HEK293 (cell line): ENCODE measurements at regions not wholly inside any gene's neighbourhood (a gene's known extent, or its start where the extent isn't known, plus 50 kb on each side); places are given as distances from the start of the nearest gene placed in this dataset.

Source experiments
- CTCF ChIA-PET: fragments of 350-600 bp; formaldehyde crosslinking; extraction: SDS; loops from one replicate; lab custom pipeline; 2021; ENCODE audit warnings: antibody characterized with exemption; lab: Yijun Ruan, JAX
- POLR2A ChIA-PET: fragments of 300-600 bp; formaldehyde crosslinking; extraction: SDS; loops from one replicate; lab custom pipeline; 2020; ENCODE audit warnings: antibody characterized with exemption, inconsistent platforms; lab: Yijun Ruan, JAX
- H3K27ac ChIP-seq: fragments of 200-500 bp; sonication (Bioruptor generic); 2 replicates; pipeline ENCODE4 v1.5.1; 2014; ENCODE audit warnings: low read depth, low read length, control low read depth, inconsistent platforms; ENCODE audit errors: extremely low read depth
- H3K36me3 ChIP-seq, 2 experiments: fragments of 200-500 bp in 1 of 2; sonication (Bioruptor generic) in 1 of 2; 1 replicate in 1 of 2; 2 replicates in 1 of 2; pipeline ENCODE4 v1.5.1; 2014 to 2017; ENCODE audit warnings: inconsistent platforms in 2 of 2, low read length in 2 of 2; ENCODE audit not compliant: control insufficient read depth in 2 of 2, insufficient read depth in 1 of 2
- H3K4me1 ChIP-seq: fragments of 200-500 bp; sonication (Bioruptor generic); 2 replicates; pipeline ENCODE4 v1.5.1; 2014; ENCODE audit warnings: mild to moderate bottlenecking, low read length, inconsistent platforms; ENCODE audit not compliant: control insufficient read depth, insufficient read depth
- H3K4me3 ChIP-seq: 2 replicates; pipeline ENCODE4 v1.5.1; 2011; ENCODE audit warnings: low read depth, mild to moderate bottlenecking, control low read depth, low read length, moderate library complexity
- H3K9me3 ChIP-seq: fragments of 200-500 bp; sonication (Bioruptor generic); 2 replicates; pipeline ENCODE4 v1.5.1; 2014; ENCODE audit warnings: low read depth, low read length, inconsistent platforms; ENCODE audit not compliant: control insufficient read depth, insufficient read depth
- GLI2 ChIP-seq: fragments of 450-650 bp; formaldehyde crosslinking; IDR thresholded peaks from 2 replicates; pipeline ENCODE4; 2017; ENCODE audit warnings: missing biosample characterization, missing genetic modification characterization, low read depth, borderline replicate concordance
- GLI4 ChIP-seq: fragments of 450-650 bp; formaldehyde crosslinking; IDR thresholded peaks from 2 replicates; pipeline ENCODE4 v1.5.1; 2016; ENCODE audit warnings: missing biosample characterization, missing genetic modification characterization
- OSR2 ChIP-seq: fragments of 450-650 bp; formaldehyde crosslinking; IDR thresholded peaks from 2 replicates; pipeline ENCODE4 v1.5.1; 2016; ENCODE audit warnings: missing biosample characterization, missing genetic modification characterization
- PRDM1 ChIP-seq: fragments of 450-650 bp; formaldehyde crosslinking; IDR thresholded peaks from 2 replicates; pipeline ENCODE4; 2016; ENCODE audit warnings: missing biosample characterization, missing genetic modification characterization
- SETDB1 ChIP-seq: IDR thresholded peaks from one replicate; pipeline ENCODE4 v1.6.1; 2017; ENCODE audit warnings: mild to moderate bottlenecking, low read length, moderate library complexity, mixed read lengths; ENCODE audit not compliant: insufficient read length
- TCF7L2 ChIP-seq: IDR thresholded peaks from 2 replicates; pipeline ENCODE4 v1.6.1; 2011; ENCODE audit warnings: low read depth, mild to moderate bottlenecking, inconsistent platforms, low read length, moderate library complexity, borderline replicate concordance
- WT1 ChIP-seq: fragments of 450-650 bp; formaldehyde crosslinking; IDR thresholded peaks from 2 replicates; pipeline ENCODE4 v1.5.1; 2016; ENCODE audit warnings: missing biosample characterization, missing genetic modification characterization
- ZNF18 ChIP-seq: fragments of 450-650 bp; formaldehyde crosslinking; IDR thresholded peaks from 2 replicates; pipeline ENCODE4 v1.5.1; 2016; ENCODE audit warnings: missing biosample characterization, missing genetic modification characterization
- ZNF202 ChIP-seq: fragments of 450-650 bp; formaldehyde crosslinking; IDR thresholded peaks from 2 replicates; pipeline ENCODE4 v1.5.1; 2016; ENCODE audit warnings: missing biosample characterization, missing genetic modification characterization, borderline replicate concordance
- ZNF514 ChIP-seq: fragments of 450-650 bp; formaldehyde crosslinking; IDR thresholded peaks from 2 replicates; pipeline ENCODE4 v1.5.1; 2016; ENCODE audit warnings: missing biosample characterization, missing genetic modification characterization
- ZNF580 ChIP-seq: fragments of 450-650 bp; formaldehyde crosslinking; IDR thresholded peaks from 2 replicates; pipeline ENCODE4 v1.5.1; 2016; ENCODE audit warnings: missing biosample characterization, missing genetic modification characterization
- ZNF623 ChIP-seq: fragments of 450-650 bp; formaldehyde crosslinking; IDR thresholded peaks from 2 replicates; pipeline ENCODE4 v1.5.1; 2016; ENCODE audit warnings: missing biosample characterization, missing genetic modification characterization
- ZNF658 ChIP-seq: fragments of 450-650 bp; formaldehyde crosslinking; IDR thresholded peaks from 2 replicates; pipeline ENCODE4; 2016; ENCODE audit warnings: missing biosample characterization, missing genetic modification characterization
- ZNF76 ChIP-seq: fragments of 450-650 bp; formaldehyde crosslinking; IDR thresholded peaks from 2 replicates; pipeline ENCODE4; 2016; ENCODE audit warnings: low read depth, missing biosample characterization, missing genetic modification characterization, borderline replicate concordance
- ZNF768 ChIP-seq: fragments of 450-650 bp; formaldehyde crosslinking; IDR thresholded peaks from 2 replicates; pipeline ENCODE4 v1.5.1; 2018; ENCODE audit warnings: missing biosample characterization, mild to moderate bottlenecking, missing genetic modification characterization
- TF ChIP-seq, protein P1 (sequence below): fragments of 450-650 bp; formaldehyde crosslinking; conservative IDR thresholded peaks from 2 replicates; pipeline ENCODE4 v1.5.1; 2016; ENCODE audit warnings: low read depth, missing biosample characterization, missing genetic modification characterization
- TF ChIP-seq, protein P2 (sequence below): fragments of 450-650 bp; formaldehyde crosslinking; IDR thresholded peaks from 2 replicates; pipeline ENCODE4 v1.5.1; 2017; ENCODE audit warnings: missing biosample characterization, missing genetic modification characterization
- TF ChIP-seq, protein P3 (sequence below): fragments of 450-650 bp; formaldehyde crosslinking; IDR thresholded peaks from 2 replicates; pipeline ENCODE4 v1.5.1; 2016; ENCODE audit warnings: missing biosample characterization, missing genetic modification characterization
- TF ChIP-seq, protein P4 (sequence below): fragments of 450-650 bp; formaldehyde crosslinking; IDR thresholded peaks from 2 replicates; pipeline ENCODE4 v1.5.1; 2016; ENCODE audit warnings: missing biosample characterization, missing genetic modification characterization
- TF ChIP-seq, protein P5 (sequence below): fragments of 450-650 bp; formaldehyde crosslinking; optimal IDR thresholded peaks from 2 replicates; pipeline ENCODE3; 2016; ENCODE audit warnings: missing biosample characterization, mild to moderate bottlenecking, missing genetic modification characterization

DNA sequence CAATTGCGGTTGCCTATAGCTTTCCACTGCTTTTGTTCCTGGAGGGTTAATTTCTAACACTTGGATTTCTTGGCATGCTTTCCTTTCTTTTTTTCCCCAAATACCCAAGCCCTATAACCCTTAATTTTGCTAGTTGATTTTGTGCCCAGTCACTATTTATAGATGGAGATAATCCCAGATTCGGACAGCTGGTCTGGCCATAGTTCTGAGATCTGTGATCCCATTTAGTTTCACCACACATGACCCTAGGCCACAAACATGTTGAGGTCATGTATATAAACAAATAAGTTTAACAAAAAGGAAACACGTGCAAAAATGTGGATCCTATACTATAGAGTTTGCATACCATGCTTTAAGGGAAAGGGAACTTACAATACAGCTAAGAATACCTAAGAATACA, 111.4 kb downstream of the ZMAT3 start:
- Histone ChIP-seq H3K27ac (no peak overlapping the region), H3K36me3 (no peaks in the 10 kb centered on the region), H3K9me3 (no peaks in the 10 kb centered on the region), H3K4me1 (no peaks in the 10 kb centered on the region), H3K4me3 (no peak overlapping the region)
- CTCF ChIA-PET = no interaction called here
- no peak for TF ChIP-seq ZNF76 (tag by site-specific recombination)
- TF ChIP-seq ZNF658 = no peak
- TF ChIP-seq ZNF514 (tag by site-specific recombination) = no peak
- TF ChIP-seq ZNF623 (tag by site-specific recombination) = no peak
- no peak for TF ChIP-seq SETDB1
- no peak for TF ChIP-seq TCF7L2
- TF ChIP-seq WT1 = no peak
- TF ChIP-seq, protein P1, sequence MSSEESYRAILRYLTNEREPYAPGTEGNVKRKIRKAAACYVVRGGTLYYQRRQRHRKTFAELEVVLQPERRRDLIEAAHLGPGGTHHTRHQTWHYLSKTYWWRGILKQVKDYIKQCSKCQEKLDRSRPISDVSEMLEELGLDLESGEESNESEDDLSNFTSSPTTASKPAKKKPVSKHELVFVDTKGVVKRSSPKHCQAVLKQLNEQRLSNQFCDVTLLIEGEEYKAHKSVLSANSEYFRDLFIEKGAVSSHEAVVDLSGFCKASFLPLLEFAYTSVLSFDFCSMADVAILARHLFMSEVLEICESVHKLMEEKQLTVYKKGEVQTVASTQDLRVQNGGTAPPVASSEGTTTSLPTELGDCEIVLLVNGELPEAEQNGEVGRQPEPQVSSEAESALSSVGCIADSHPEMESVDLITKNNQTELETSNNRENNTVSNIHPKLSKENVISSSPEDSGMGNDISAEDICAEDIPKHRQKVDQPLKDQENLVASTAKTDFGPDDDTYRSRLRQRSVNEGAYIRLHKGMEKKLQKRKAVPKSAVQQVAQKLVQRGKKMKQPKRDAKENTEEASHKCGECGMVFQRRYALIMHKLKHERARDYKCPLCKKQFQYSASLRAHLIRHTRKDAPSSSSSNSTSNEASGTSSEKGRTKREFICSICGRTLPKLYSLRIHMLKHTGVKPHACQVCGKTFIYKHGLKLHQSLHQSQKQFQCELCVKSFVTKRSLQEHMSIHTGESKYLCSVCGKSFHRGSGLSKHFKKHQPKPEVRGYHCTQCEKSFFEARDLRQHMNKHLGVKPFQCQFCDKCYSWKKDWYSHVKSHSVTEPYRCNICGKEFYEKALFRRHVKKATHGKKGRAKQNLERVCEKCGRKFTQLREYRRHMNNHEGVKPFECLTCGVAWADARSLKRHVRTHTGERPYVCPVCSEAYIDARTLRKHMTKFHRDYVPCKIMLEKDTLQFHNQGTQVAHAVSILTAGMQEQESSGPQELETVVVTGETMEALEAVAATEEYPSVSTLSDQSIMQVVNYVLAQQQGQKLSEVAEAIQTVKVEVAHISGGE = no peak
- TF ChIP-seq, protein P2, sequence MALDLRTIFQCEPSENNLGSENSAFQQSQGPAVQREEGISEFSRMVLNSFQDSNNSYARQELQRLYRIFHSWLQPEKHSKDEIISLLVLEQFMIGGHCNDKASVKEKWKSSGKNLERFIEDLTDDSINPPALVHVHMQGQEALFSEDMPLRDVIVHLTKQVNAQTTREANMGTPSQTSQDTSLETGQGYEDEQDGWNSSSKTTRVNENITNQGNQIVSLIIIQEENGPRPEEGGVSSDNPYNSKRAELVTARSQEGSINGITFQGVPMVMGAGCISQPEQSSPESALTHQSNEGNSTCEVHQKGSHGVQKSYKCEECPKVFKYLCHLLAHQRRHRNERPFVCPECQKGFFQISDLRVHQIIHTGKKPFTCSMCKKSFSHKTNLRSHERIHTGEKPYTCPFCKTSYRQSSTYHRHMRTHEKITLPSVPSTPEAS (tag by site-specific recombination) = no peak
- TF ChIP-seq ZNF580 = no peak
- TF ChIP-seq GLI2 = no peak
- no peak for TF ChIP-seq GLI4 (tag by site-specific recombination)
- TF ChIP-seq, protein P3, sequence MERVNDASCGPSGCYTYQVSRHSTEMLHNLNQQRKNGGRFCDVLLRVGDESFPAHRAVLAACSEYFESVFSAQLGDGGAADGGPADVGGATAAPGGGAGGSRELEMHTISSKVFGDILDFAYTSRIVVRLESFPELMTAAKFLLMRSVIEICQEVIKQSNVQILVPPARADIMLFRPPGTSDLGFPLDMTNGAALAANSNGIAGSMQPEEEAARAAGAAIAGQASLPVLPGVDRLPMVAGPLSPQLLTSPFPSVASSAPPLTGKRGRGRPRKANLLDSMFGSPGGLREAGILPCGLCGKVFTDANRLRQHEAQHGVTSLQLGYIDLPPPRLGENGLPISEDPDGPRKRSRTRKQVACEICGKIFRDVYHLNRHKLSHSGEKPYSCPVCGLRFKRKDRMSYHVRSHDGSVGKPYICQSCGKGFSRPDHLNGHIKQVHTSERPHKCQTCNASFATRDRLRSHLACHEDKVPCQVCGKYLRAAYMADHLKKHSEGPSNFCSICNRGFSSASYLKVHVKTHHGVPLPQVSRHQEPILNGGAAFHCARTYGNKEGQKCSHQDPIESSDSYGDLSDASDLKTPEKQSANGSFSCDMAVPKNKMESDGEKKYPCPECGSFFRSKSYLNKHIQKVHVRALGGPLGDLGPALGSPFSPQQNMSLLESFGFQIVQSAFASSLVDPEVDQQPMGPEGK (tag by site-specific recombination) = no peak
- no peak for TF ChIP-seq OSR2 (tag by site-specific recombination)
- no peak for TF ChIP-seq ZNF202
- TF ChIP-seq ZNF768 (tag by site-specific recombination) = no peak
- no peak for TF ChIP-seq PRDM1 (tag by site-specific recombination)
- TF ChIP-seq, protein P4, sequence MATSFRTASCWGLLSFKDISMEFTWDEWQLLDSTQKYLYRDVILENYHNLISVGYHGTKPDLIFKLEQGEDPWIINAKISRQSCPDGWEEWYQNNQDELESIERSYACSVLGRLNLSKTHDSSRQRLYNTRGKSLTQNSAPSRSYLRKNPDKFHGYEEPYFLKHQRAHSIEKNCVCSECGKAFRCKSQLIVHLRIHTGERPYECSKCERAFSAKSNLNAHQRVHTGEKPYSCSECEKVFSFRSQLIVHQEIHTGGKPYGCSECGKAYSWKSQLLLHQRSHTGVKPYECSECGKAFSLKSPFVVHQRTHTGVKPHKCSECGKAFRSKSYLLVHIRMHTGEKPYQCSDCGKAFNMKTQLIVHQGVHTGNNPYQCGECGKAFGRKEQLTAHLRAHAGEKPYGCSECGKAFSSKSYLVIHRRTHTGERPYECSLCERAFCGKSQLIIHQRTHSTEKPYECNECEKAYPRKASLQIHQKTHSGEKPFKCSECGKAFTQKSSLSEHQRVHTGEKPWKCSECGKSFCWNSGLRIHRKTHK (tag by site-specific recombination) = no peak
- TF ChIP-seq, protein P5, sequence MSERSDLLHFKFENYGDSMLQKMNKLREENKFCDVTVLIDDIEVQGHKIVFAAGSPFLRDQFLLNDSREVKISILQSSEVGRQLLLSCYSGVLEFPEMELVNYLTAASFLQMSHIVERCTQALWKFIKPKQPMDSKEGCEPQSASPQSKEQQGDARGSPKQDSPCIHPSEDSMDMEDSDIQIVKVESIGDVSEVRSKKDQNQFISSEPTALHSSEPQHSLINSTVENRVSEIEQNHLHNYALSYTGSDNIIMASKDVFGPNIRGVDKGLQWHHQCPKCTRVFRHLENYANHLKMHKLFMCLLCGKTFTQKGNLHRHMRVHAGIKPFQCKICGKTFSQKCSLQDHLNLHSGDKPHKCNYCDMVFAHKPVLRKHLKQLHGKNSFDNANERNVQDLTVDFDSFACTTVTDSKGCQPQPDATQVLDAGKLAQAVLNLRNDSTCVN (tag by site-specific recombination) = no peak
- no peak for TF ChIP-seq ZNF18 (tag by site-specific recombination)
- POLR2A ChIA-PET = no interaction called here
